ENCODE measurements at regions not wholly inside any gene's neighbourhood (a gene's known extent, or its start where the extent isn't known, plus 50 kb on each side); places are given as distances from the start of the nearest gene placed in this dataset.

- TF ChIP-seq USF2 (IDR thresholded peaks at IDR 0.05) (no peak), MAFK (IDR thresholded peaks at IDR 0.05; ENCODE audit: partially characterized antibody) (no peak), CTCF (IDR thresholded peaks at IDR 0.05) (no peak), CHD2 (IDR thresholded peaks at IDR 0.05; ENCODE audit: low read length, partially characterized antibody) (no peak), HMGXB4 (CRISPR knock-in tag; IDR thresholded peaks at IDR 0.05; ENCODE audit: borderline replicate concordance) (no peak), RCOR1 (IDR thresholded peaks at IDR 0.05; ENCODE audit: low read depth, low read length) (no peak)
Measured at GRCh38 chr17:70875729-70876310, 706.5 kb downstream of the KCNJ2 start.
